ENCODE measurements at regions not wholly inside any gene's neighbourhood (a gene's known extent, or its start where the extent isn't known, plus 50 kb on each side); places are given as distances from the start of the nearest gene placed in this dataset.
A peak's percentile ranks its signal among the peaks of the same experiment; 100 is the strongest.

- TF ChIP-seq CTCF (IDR thresholded peaks at IDR 0.05; ENCODE audit: insufficient read depth, low read depth, low read length, missing control alignments), result no peak
Measured at GRCh38 chr2:136393514-136393913, 275.6 kb upstream of the CXCR4 start.

GRCh38 chr2:136392897-136393505 is 275.1 kb upstream of the CXCR4 start:
- no peak for TF ChIP-seq CTCF (IDR thresholded peaks at IDR 0.05; ENCODE audit: insufficient read depth, low read depth, low read length, missing control alignments)
- DNase-seq (ENCODE audit: low read depth), result peak; percentile 14
- no peak overlapping the region for H3K4me3 ChIP-seq (ENCODE audit: low read length)

More at GRCh38 chr2:136393514-136393913, 275.6 kb upstream of the CXCR4 start:
- H3K4me3 ChIP-seq (ENCODE audit: low read length), result no peak overlapping the region
- no peak for DNase-seq (ENCODE audit: low read depth)

- H3K4me3 ChIP-seq (ENCODE audit: low read length), result no peak overlapping the region
- DNase-seq (ENCODE audit: low read depth), result no peak
- no peak for TF ChIP-seq CTCF (IDR thresholded peaks at IDR 0.05; ENCODE audit: insufficient read depth, low read depth, low read length, missing control alignments)
Measured at GRCh38 chr2:136389809-136390208, 271.9 kb upstream of the CXCR4 start.

DNA sequence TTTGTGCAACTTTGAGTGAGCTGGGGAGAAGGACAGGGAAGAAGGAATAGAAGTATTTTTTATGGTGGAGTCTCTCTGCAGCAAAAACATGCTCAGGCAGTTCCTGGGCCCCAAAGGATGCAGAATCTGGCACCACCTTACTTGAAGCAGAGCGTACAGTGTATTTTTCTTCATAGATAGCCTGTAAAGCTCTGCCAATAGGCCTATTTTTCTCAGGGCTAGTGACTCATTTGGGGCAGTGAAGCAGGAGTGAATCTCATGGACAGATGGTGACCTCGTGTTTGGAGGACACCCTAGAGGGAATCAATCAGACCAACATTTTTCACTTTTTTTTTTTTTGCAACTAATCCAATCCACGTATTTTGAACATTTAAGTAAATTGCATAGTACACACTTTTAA is 268.1 kb upstream of the CXCR4 start:
- TF ChIP-seq CTCF (IDR thresholded peaks at IDR 0.05; ENCODE audit: insufficient read depth, low read depth, low read length, missing control alignments), result no peak
- no peak overlapping the region for H3K4me3 ChIP-seq (ENCODE audit: low read length)
- DNase-seq (ENCODE audit: low read depth), result no peak

GRCh38 chr2:136384531-136385303 is 266.8 kb upstream of the CXCR4 start:
- H3K4me3 ChIP-seq (ENCODE audit: low read length), result no peak overlapping the region
- TF ChIP-seq CTCF (IDR thresholded peaks at IDR 0.05; ENCODE audit: insufficient read depth, low read depth, low read length, missing control alignments), result peak; percentile 76
- DNase-seq (ENCODE audit: low read depth), result peak; percentile 51

DNA sequence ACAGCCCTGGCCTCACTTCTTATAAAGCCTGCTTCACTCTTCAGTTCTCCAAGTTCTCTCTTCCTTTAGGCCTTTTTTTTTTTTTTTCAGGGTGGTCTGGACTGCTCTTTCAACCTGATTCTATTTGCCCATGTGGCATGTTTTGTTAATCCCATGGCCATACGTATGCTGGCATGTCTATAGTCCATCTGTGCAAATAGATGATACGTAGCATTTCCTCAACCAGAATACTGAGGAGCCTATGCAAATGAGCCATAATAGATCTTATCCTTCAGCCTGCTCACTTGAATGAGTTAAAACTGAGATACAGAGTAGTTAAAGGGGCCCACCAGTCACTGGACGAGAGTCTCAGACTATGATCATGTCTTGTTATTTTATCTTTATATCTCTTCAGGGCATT is 265.2 kb upstream of the CXCR4 start:
- TF ChIP-seq CTCF (IDR thresholded peaks at IDR 0.05; ENCODE audit: insufficient read depth, low read depth, low read length, missing control alignments), result no peak
- DNase-seq (ENCODE audit: low read depth), result no peak
- no peak overlapping the region for H3K4me3 ChIP-seq (ENCODE audit: low read length)

All from epithelial cell of esophagus (primary cell).